ENCODE measurements at regions not wholly inside any gene's neighbourhood (a gene's known extent, or its start where the extent isn't known, plus 50 kb on each side); places are given as distances from the start of the nearest gene placed in this dataset.

DNA sequence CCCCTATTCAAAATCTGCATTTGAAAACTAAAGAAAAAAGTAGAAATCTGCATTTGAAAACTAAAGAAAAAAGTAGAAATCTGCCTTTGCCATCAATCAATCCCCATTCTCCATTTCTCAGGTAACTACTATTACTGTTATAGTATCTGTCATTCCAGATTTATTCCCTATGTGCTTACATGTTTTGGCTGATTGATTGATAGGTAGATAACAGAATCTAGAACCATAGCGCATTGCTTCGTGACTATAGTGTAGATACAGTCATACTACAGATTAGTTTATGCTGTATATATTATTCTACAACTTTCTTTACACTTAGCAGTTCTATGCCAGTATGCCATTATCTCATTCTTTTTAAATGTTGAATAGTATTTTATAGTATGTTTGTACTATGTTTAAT is 163.0 kb downstream of the SIM1 start:
- TF ChIP-seq, protein P1, sequence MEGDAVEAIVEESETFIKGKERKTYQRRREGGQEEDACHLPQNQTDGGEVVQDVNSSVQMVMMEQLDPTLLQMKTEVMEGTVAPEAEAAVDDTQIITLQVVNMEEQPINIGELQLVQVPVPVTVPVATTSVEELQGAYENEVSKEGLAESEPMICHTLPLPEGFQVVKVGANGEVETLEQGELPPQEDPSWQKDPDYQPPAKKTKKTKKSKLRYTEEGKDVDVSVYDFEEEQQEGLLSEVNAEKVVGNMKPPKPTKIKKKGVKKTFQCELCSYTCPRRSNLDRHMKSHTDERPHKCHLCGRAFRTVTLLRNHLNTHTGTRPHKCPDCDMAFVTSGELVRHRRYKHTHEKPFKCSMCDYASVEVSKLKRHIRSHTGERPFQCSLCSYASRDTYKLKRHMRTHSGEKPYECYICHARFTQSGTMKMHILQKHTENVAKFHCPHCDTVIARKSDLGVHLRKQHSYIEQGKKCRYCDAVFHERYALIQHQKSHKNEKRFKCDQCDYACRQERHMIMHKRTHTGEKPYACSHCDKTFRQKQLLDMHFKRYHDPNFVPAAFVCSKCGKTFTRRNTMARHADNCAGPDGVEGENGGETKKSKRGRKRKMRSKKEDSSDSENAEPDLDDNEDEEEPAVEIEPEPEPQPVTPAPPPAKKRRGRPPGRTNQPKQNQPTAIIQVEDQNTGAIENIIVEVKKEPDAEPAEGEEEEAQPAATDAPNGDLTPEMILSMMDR (conservative IDR thresholded peaks at IDR 0.05; ENCODE audit: low read depth, low read length) = no peak
- TF ChIP-seq EZH2 (IDR thresholded peaks at IDR 0.05; ENCODE audit: borderline replicate concordance, low read depth, low read length, poor library complexity, severe bottlenecking) = no peak

Measured in A673 (cell line).